Fibroblast of skin of scalp (primary cell): ENCODE measurements at regions not wholly inside any gene's neighbourhood (a gene's known extent, or its start where the extent isn't known, plus 50 kb on each side); places are given as distances from the start of the nearest gene placed in this dataset.
"Not testable (repeated sequence)": the region's sequence is repeated elsewhere in the genome, so short reads cannot be mapped to it uniquely, and the experiment has no call there.

Experiments
- DNase-seq: peaks from one replicate; pipeline ENCODE4 v3.0.0-alpha.2; 2013

DNA sequence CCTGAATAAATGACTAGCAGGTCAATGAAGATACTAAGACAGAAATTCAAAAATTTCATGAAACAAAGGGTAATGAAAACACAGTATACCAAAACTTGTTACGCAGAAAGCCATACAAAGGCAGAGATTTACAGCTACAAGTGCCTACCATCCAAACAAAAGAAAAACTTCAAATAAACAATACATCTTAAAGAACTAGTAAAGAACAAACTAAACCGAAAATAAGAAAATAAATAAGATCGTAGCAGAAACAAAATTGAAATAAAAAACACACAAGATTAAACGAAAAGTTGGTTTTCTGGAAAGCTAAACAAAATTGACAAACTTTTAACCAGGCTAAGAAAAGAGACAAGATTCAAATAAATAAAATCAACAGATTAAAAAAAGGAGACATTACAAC, 51.5 kb downstream of the VPREB1 start:
- not testable (repeated sequence) for DNase-seq

DNA sequence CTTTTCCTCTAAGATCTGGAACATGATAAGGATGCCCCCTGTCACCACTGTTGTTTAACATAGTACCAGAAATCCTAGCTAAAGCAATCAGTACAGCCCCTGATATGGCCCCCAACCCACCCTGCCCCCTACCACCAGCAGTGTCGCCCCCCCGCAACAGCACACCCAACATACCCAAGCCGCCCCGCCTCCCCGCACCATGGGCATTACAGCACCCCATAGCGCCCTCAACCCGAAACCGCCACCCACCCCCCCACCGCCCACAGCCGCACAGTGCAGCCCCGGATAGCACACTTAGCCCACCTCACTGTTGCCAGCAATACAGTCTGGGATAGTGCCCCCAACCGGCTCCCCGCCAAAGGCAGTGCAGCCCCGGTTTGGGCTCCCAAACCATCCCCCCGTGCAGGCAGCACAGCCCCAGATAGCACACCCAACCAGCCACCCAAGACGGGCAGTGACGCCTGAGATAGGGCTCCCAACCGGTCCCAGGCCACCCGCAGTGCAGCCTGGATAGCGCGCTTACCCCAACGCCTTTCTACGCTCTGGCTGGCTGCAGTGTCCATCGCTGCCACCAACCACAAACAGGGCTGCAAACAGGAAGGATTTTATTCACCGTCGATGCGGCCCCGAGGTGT, 52.7 kb downstream of the VPREB1 start:
- DNase-seq = peak; percentile 11

DNA sequence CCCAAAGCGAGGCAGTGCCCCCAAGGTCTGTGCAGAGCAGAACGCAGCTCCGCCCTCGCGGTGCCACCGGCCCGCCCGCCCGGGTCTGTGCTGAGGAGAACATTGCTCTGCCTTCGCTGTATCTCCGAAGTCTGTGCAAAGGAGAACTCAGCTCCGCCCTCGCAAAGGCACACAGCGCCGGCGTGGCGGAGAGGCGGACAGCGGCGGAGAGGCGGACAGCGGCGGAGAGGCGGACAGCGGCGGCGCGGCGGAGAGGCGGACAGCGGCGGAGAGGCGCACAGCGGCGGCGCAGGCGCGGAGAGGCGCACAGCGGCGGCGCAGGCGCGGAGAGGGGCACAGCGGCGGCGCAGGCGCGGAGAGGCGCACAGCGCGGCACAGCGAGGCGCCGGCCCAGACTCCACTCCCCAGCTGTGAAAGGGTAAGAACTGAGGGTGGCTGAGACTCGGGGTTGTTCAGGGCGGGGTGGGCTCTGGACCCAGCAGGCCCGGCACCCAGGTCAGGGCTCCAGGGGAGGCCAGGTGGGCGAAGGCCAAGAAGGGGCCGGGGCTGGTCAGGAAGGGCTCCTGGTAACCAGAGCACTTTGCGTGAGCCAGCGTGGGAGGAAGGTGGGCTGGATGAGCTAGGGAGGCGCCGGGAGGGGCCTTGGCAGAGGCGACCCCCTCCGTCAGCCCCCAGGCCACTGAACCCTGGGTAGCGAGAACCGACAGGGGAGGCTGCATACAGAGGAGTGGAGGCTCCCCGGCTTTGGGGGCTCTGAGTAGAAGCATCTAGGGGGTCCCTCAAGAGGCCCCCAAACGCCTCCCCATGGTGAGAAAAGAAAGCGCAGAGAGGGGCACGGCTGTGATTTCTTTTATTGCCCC, 53.4 kb downstream of the VPREB1 start:
- peak; percentile 65 for DNase-seq

DNA sequence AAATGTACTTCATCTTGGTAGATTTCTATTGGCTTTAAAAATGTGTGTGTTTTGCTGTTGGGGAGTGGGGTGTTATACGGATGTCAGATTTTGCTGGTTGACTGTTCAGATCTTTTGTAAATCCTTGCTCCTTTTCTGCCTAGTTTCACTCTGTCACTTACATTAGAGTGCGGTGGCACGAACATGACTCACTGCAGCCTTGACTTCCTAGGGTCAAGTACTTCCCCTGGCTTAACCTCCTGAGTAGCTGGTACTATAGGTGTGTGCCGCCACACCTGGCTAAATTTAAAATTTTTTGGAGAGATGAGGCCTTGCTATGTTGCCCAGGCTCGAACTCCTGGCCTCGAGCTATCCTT, 54.0 kb downstream of the VPREB1 start:
- not testable (repeated sequence) for DNase-seq

DNA sequence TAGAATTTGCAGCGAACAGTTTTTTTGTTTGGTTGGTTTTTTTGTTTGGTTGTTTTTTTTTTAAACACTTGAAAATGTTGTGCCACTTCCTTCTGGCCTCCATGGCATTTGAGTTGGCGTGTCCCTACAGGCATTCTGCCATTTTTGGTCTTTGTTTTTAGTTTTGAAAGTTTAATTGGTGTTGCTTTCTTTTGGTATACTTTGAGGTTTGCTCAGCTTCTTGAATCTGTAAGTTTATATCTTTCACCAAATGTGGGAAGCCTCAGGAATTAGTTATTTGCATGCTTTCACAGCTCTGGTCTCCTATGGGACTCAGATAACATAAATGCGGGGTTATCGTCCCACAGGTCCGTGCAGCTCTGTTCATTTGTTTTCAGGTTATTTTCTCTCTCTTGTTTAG, 55.9 kb downstream of the VPREB1 start:
- not testable (repeated sequence) for DNase-seq

DNA sequence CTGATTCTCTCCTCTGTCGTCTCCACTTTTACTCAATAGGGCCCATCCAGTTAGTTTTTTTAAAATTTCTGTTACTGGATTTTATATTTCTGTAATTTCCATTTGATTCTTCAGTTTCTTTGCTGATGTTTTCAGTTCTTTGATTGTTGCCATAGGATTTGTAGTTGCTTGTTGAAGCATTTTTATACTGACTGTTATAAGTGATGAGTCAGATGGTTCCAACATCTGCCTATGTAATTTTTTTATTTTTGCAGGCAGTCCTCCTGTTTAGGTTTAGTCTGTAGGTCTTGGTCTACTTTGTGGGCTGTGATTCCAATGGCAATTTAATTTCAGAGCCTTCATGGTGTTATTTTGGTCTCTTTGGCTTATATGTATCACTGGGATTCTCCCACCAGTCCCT, 56.4 kb downstream of the VPREB1 start:
- DNase-seq = not testable (repeated sequence)

DNA sequence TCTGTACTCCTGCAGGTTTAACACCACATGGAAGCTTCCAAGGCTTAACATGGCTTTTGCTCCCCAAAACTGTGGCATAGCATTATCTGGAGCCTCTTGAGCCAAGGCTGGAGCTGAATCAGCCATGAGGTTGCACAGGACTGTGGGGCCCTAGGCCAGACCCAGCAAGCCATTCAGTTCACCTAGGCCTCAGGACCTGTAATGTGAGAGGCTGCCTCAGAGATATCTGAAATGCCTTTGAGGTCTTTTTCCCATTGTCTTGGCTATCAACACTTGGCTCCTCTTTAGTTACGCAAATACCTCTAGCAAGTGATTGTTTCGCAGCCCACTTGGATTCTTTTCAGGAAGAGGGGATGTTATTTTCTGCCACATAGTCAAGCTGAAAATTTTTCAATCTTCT, 72.0 kb downstream of the VPREB1 start:
- DNase-seq = no peak

DNA sequence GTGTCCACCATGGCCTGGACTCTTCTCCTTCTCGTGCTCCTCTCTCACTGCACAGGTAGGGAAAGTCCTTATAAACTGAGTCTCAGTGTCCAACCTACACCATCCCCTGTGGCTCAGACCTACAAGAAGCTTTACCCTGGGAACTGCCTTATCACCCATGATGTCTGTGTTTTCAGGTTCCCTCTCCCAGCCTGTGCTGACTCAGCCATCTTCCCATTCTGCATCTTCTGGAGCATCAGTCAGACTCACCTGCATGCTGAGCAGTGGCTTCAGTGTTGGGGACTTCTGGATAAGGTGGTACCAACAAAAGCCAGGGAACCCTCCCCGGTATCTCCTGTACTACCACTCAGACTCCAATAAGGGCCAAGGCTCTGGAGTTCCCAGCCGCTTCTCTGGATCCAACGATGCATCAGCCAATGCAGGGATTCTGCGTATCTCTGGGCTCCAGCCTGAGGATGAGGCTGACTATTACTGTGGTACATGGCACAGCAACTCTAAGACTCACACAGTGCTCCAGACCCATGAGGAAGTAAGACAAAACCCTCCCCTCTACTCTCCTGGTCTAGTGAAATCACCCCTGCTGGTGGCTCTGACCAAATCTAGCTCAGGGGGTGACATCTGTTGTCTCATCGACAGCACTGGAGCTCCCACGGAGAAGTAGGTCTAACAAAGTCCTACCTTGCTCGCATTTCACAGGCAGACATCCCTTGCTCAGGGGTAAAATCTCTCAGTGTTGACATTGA, 74.3 kb downstream of the VPREB1 start:
- no peak for DNase-seq

DNA sequence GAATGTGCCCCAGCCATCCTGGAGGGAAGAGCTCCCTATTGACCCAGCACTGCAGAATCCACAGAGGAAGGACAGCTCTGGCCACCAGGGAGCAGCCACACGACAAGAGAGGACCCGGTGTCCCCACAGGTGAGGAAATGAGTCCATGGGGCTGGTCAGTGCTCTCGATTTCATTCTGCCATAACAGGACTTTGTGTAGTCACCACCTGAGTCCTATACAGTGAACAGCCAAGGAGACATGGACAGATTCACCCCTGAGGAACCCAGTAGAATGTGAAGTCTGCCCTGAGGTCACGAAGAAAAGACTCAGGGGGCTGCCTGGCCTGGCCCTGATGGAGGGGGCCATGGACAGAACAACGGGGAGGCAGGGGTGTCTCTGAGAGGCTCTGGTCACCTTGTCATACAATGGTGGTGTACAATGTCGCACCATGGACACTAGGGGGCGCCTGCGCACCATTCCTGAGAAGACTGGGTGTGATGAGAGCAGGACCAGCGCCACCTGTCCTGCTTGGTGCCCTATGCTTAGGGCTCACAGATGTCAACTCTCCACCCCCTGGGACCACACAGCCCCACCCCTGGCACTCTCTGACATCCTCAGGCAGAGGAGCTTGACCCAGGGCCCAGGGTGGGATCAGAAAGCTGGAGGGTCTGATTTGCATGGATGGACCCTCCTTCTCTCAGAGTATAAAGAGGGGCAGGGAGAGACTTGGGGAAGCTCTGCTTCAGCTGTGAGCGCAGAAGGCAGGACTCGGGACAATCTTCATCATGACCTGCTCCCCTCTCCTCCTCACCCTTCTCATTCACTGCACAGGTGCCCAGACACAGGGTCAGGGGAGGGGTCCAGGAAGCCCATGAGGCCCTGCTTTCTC, 77.4 kb downstream of the VPREB1 start:
- DNase-seq = peak; percentile 59

DNA sequence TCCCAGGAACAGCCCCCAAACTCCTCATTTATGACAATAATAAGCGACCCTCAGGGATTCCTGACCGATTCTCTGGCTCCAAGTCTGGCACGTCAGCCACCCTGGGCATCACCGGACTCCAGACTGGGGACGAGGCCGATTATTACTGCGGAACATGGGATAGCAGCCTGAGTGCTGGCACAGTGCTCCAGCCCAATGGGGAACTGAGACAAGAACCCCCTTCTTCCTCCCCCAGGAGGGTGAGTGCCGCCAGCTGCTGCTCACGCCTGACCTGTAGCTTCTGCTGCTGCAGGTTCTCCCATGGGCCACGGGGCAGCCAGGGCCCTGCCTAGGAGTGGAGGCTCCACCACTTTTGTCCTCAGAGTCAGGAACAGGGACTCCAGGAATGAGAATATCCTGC, 78.2 kb downstream of the VPREB1 start:
- DNase-seq = no peak

DNA sequence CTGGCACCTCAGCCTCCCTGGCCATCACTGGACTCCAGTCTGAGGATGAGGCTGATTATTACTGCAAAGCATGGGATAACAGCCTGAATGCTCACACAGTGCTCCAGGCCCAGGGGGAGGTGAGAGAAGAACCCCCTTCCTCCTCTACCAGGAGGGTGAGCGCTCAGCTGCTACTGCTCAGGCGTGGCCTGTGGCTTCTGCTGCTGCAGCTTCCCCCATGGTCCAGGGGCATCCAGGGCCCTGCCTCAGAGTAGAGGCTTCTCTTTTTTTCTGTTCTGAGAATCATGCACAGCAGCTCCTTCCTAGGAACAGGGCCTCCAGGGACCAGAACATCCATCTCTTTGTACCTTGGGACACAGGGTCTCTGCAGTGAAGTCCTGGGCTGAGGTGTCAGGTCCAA, 83.1 kb downstream of the VPREB1 start:
- no peak for DNase-seq

DNA sequence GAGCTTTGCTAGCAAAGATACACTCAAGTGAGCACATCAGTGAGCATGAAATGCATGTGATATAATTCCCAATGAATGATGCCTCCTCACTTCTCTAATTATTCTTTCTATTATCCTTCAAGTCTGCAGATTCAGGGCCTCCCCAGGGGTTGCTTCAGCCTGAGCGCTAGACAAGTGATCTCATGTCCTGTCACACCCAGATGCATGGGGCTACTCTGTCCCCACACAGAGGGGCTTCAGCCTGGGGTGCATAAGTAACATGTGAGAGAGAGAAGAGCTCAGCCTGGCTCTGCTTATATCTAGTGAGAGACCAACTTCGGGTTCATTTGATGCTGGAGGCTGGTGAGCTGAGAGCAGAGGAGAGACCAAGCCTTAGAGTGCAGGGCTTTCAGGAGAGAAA, 85.2 kb downstream of the VPREB1 start:
- DNase-seq = no peak

DNA sequence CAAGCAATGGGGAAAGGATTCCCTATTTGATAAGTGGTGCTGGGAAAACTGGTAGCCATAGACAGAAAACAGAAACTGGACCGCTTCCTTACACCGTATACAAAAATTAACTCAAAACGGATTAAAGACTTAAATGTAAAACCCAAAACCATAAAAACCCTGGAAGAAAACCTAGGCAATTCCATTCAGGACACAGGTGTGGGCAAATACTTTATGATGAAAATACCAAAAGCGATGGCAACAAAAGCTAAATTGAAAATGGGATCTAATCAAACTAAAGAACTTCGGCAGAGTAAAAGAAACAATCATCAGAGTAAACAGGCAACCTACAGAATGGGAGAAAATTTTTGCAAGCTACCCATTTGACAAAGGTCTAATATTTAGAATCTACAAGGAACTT, 91.1 kb downstream of the VPREB1 start:
- DNase-seq = not testable (repeated sequence)

DNA sequence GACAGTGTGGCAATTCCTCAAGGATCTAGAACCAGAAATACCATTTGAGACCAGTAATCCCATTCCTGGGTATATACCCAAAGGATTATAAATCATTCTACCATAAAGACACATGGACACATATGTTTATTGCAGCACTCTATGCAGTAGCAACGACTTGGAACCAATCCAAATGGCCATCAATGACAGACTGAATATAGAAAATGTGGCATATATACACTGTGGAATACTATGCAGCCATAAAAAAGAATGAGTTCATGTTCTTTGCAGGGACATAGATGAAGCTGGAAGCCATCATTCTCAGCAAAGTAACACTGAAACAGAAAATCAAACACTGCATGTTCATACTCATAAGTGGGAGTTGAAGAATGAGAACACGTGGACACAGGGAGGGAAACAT, 91.7 kb downstream of the VPREB1 start:
- DNase-seq = not testable (repeated sequence)

DNA sequence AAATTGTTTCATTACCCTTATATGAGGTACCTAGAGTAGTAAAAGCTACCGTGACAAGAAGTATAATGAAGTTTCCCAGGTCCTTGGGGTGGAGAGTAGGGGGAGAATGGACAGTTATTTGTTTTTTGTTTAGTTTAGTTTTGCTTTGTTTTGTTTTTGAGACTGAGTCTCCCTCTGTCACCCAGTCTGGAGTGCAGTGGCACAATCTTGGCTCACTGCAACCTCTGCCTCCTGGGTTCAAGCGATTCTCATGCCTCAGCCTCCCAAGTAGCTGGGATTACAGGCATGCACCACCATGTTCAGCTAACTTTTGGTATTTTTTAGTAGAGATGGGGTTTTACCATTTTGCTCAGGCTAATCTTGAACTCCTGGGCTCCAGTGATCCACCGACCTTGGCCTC, 94.2 kb downstream of the VPREB1 start:
- DNase-seq = not testable (repeated sequence)

DNA sequence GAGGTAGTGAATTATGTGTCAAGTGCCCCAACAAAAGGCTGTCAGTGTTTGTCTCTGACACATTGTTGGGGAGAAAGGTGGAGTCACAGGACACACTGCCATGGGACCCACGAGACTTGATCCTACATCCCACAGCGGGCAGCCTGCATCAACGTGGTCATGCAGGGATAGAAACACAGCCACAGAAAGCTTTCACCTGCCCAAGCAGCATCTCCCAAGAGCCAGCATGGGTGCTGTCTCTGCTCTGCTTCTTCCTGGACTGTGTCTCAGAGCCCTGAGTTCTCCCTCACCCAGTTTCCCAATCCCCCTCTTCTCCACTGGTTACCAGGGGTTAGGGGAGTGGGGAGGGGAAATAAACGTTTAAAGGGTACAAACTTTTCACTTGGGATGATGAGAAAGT, 97.2 kb downstream of the VPREB1 start:
- DNase-seq = no peak

DNA sequence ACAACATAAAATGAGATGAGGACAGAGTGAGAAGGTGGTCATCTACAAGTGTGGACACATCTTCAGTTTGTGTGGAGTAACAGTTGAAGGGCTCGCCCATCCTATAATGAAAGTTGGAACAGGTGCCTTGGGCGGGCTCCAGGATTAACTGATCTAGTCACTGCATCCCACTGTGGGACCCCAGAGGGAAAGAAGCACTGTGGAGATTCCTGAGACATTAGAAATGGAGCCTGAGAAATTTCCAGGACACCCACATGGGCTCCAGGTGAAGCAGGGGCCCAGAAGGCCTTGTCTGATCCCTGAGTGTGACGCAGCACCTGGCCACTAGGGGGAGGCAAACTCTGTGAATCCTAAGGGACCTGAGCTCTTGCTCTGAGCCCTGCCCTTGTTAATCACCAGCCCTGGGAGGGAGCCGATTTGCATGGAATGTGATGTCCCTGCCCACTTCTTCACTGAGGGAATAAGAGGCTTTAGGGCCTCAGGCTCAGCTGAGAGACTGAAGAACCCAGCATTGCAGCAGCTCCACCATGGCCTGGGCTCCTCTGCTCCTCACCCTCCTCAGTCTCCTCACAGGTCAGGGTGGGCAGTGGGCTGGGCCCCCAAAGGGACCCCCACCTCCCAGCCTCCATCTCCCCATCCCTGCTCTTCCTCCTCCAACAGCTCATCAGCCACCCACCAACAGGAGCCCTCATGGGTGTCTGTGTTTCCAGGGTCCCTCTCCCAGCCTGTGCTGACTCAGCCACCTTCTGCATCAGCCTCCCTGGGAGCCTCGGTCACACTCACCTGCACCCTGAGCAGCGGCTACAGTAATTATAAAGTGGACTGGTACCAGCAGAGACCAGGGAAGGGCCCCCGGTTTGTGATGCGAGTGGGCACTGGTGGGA, 98.4 kb downstream of the VPREB1 start:
- DNase-seq = peak; percentile 7

DNA sequence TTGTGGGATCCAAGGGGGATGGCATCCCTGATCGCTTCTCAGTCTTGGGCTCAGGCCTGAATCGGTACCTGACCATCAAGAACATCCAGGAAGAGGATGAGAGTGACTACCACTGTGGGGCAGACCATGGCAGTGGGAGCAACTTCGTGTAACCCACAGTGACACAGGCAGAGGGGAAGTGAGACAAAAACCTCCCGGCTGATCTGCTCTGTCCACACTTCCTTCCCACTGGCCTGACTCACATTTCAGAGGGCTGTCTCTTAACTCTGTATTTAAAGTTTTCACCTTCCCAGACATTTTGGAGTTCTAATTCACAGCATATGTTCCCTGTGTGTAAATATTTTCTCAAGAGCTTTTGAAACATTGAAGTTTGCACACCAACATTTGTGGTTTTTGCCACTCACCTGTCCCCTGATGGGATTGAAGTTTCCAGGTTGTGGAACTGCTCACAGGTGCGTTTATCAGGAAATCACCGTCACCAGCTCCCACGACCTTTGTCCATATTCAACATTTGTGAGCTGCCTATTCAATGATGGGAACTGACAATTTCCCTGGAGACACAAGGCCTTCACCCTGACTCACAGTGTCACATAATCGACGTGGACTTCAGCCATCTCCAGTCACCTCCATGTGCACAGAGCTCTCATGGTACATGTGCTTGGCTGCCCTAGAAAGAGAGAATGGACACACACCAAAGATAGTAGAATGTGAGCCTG, 99.2 kb downstream of the VPREB1 start:
- DNase-seq = no peak

DNA sequence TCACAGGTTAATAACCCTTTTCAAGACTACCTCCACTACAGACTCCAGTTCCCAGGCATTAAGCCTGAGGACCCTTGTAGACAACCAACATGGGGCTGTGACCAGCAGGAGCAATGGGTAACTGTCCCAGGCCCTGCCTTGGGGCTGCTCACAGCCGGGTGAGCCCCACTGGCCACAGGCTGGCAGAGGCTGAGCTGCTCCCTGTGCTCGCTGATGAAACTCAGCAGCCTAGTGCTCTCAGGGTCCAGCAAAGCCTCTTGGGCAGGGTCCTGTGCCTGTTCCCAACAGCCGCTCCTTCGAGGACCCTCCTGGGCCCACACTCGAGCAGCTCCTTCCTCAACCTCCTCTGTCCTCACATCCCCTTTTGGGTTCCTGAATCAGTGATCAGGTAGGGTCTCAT, 99.8 kb downstream of the VPREB1 start:
- no peak for DNase-seq

DNA sequence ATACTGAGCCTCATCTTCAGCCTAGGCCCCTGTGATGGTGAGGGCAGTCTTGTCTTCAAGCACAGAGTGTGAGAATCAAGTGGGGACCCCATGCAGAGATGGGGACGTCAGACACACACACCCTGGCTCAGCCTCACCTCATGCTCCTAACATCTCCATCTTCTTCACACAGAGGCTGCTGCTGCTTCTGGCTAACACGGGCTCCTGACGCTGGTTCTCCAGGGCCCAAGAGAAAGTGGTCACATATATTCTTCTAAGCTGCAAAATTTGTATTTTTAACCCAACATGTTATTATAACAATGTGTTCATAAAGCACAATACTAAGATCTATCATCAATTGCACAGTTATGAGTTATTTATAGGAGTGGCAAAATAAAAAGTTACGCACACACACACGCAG, 101.2 kb downstream of the VPREB1 start:
- DNase-seq = no peak
